H9 (cell line): ENCODE measurements at regions not wholly inside any gene's neighbourhood (a gene's known extent, or its start where the extent isn't known, plus 50 kb on each side); places are given as distances from the start of the nearest gene placed in this dataset.

ENCODE experiments used
- DNase-seq: peaks from one replicate; pipeline ENCODE4 v3.0.0-alpha.2; 2017
- H2AFZ ChIP-seq: one replicate; pipeline ENCODE4 v1.6.1; 2013; ENCODE audit warnings: mild to moderate bottlenecking, low read length, control low read depth, moderate library complexity
- H2AK5ac ChIP-seq: 2 replicates; pipeline ENCODE4 v1.6.1; 2013; ENCODE audit warnings: low read length, control low read depth, mixed read lengths; ENCODE audit not compliant: insufficient read length
- H2BK120ac ChIP-seq: one replicate; pipeline ENCODE4 v1.6.1; 2013; ENCODE audit warnings: low read depth, mild to moderate bottlenecking, low read length, control low read depth, inconsistent platforms; ENCODE audit not compliant: poor library complexity, severe bottlenecking
- H2BK12ac ChIP-seq: 2 replicates; pipeline ENCODE4 v1.6.1; 2013; ENCODE audit warnings: low read length, control low read depth, mixed read lengths, low read depth; ENCODE audit not compliant: insufficient read length
- H2BK15ac ChIP-seq: 2 replicates; pipeline ENCODE4 v1.6.1; 2013; ENCODE audit warnings: low read depth, low read length, control low read depth
- H2BK20ac ChIP-seq: one replicate; pipeline ENCODE4 v1.6.1; 2013; ENCODE audit warnings: low read depth, mild to moderate bottlenecking, low read length, control low read depth, inconsistent platforms; ENCODE audit not compliant: poor library complexity, severe bottlenecking
- H2BK5ac ChIP-seq: 2 replicates; pipeline ENCODE4 v1.6.1; 2013; ENCODE audit warnings: low read length, control low read depth, mixed read lengths; ENCODE audit not compliant: insufficient read length
- H3K14ac ChIP-seq: 2 replicates; pipeline ENCODE4 v1.6.1; 2013; ENCODE audit warnings: low read length, control low read depth; ENCODE audit not compliant: insufficient read depth
- H3K18ac ChIP-seq: 2 replicates; pipeline ENCODE4 v1.6.1; 2013; ENCODE audit warnings: low read depth, mild to moderate bottlenecking, mixed read lengths, low read length, control low read depth; ENCODE audit not compliant: insufficient read length
- H3K23ac ChIP-seq: 2 replicates; pipeline ENCODE4 v1.6.1; 2013; ENCODE audit warnings: low read length, control low read depth, mixed read lengths, low read depth; ENCODE audit not compliant: insufficient read length
- H3K23me2 ChIP-seq: 2 replicates; pipeline ENCODE4 v1.6.1; 2013; ENCODE audit warnings: low read depth, mild to moderate bottlenecking, mixed read lengths, low read length, control low read depth; ENCODE audit not compliant: insufficient read length, poor library complexity, severe bottlenecking
- H3K27ac ChIP-seq: 2 replicates; pipeline ENCODE4 v1.5.1; 2013; ENCODE audit warnings: low read length, control low read depth, mixed read lengths, low read depth; ENCODE audit not compliant: insufficient read length
- H3K27me3 ChIP-seq: 2 replicates; pipeline ENCODE4 v1.6.1; 2013; ENCODE audit warnings: low read length, control low read depth, inconsistent platforms; ENCODE audit not compliant: insufficient read depth
- H3K4ac ChIP-seq: 2 replicates; pipeline ENCODE4 v1.6.1; 2013; ENCODE audit warnings: low read depth, mild to moderate bottlenecking, control low read depth, inconsistent platforms, low read length, moderate library complexity
- H3K4me1 ChIP-seq: 2 replicates; pipeline ENCODE4 v1.6.1; 2013; ENCODE audit warnings: low read length, control low read depth, inconsistent platforms; ENCODE audit not compliant: insufficient read depth
- H3K4me2 ChIP-seq: 2 replicates; pipeline ENCODE4 v1.6.1; 2013; ENCODE audit warnings: low read length, control low read depth, mixed read lengths; ENCODE audit not compliant: insufficient read length, insufficient read depth
- H3K56ac ChIP-seq: 2 replicates; pipeline ENCODE4 v1.6.1; 2013; ENCODE audit warnings: low read depth, mild to moderate bottlenecking, mixed read lengths, low read length, control low read depth; ENCODE audit not compliant: insufficient read length
- H3K79me1 ChIP-seq: 2 replicates; pipeline ENCODE4 v1.6.1; 2013; ENCODE audit warnings: low read depth, mild to moderate bottlenecking, moderate library complexity, low read length, control low read depth, inconsistent platforms; ENCODE audit not compliant: insufficient read depth, poor library complexity, severe bottlenecking
- H3K79me2 ChIP-seq: 2 replicates; pipeline ENCODE4 v1.6.1; 2013; ENCODE audit warnings: low read length, control low read depth, inconsistent platforms; ENCODE audit not compliant: insufficient read depth
- H3K9ac ChIP-seq: 2 replicates; pipeline ENCODE4 v1.6.1; 2013; ENCODE audit warnings: low read length, control low read depth, mixed read lengths; ENCODE audit not compliant: insufficient read length; ENCODE audit errors: extremely low read depth
- H3K9me3 ChIP-seq: one replicate; pipeline ENCODE4 v1.6.1; 2013; ENCODE audit warnings: low read depth, low read length, inconsistent platforms; ENCODE audit not compliant: control insufficient read depth
- H3T11ph ChIP-seq: one replicate; pipeline ENCODE4 v1.6.1; 2013; ENCODE audit warnings: mild to moderate bottlenecking, low read length, control low read depth, inconsistent platforms
- H4K20me1 ChIP-seq: one replicate; pipeline ENCODE4 v1.6.1; 2013; ENCODE audit not compliant: control insufficient read depth, insufficient read length, insufficient read depth
- H4K5ac ChIP-seq: 2 replicates; pipeline ENCODE4 v1.6.1; 2013; ENCODE audit warnings: low read depth, mild to moderate bottlenecking, mixed read lengths, low read length, control low read depth; ENCODE audit not compliant: insufficient read length
- H4K8ac ChIP-seq: replicated peaks from 2 replicates; pipeline ENCODE4 v1.6.1; 2013; ENCODE audit warnings: low read length, control low read depth, mixed read lengths, low read depth; ENCODE audit not compliant: insufficient read length
- H4K91ac ChIP-seq: 2 replicates; pipeline ENCODE4 v1.6.1; 2013; ENCODE audit warnings: low read depth, mild to moderate bottlenecking, moderate library complexity, mixed read lengths, low read length, control low read depth; ENCODE audit not compliant: insufficient read length
- H3K27ac Mint-ChIP-seq, 3 experiments: 2 replicates in 2 of 3; 3 replicates in 1 of 3; pipeline ENCODE4 v1.8.0; 2020 to 2021; ENCODE audit warnings: mixed read lengths in 3 of 3, mild to moderate bottlenecking in 1 of 3, moderate library complexity in 1 of 3
- H3K27me3 Mint-ChIP-seq: 2 replicates; pipeline ENCODE4 v1.8.0; 2021; ENCODE audit warnings: low read depth, mild to moderate bottlenecking, moderate library complexity, mixed read lengths
- H3K36me3 Mint-ChIP-seq, 3 experiments: 2 replicates in 2 of 3; 3 replicates in 1 of 3; pipeline ENCODE4 v1.8.0; 2020 to 2021; ENCODE audit warnings: low read depth in 3 of 3, mixed read lengths in 3 of 3; ENCODE audit not compliant: insufficient read depth in 1 of 3
- H3K4me1 Mint-ChIP-seq, 2 experiments: 2 replicates each; pipeline ENCODE4 v1.8.0; 2020; ENCODE audit warnings: mixed read lengths in 2 of 2
- H3K4me3 Mint-ChIP-seq, 2 experiments: 2 replicates in 1 of 2; 3 replicates in 1 of 2; pipeline ENCODE4 v1.8.0; 2020 to 2021; ENCODE audit warnings: mild to moderate bottlenecking in 2 of 2, mixed read lengths in 2 of 2, moderate library complexity in 1 of 2
- H3K9me3 Mint-ChIP-seq, 2 experiments: 2 replicates in 1 of 2; 3 replicates in 1 of 2; pipeline ENCODE4 v1.8.0; 2020; ENCODE audit warnings: mild to moderate bottlenecking in 2 of 2, mixed read lengths in 2 of 2, moderate library complexity in 1 of 2
- WGBS: extraction: QIAGEN DNeasy Blood & Tissue Kit; methylation state at CpG from one replicate; pipeline ENCODE4 v1.1.7; 2013; ENCODE audit warnings: missing lambda C conversion rate, low lambda C conversion rate, mixed read lengths; ENCODE audit not compliant: insufficient read length; ENCODE audit errors: extremely low coverage; 5-methylcytosine and 5-hydroxymethylcytosine counted together
- TF ChIP-seq, protein P1 (sequence below): fragments of 200-600 bp; sonication (generic); conservative IDR thresholded peaks from 3 replicates; pipeline ENCODE4 v1.8.0; 2021; ENCODE audit warnings: antibody characterized with exemption, mild to moderate bottlenecking

DNA sequence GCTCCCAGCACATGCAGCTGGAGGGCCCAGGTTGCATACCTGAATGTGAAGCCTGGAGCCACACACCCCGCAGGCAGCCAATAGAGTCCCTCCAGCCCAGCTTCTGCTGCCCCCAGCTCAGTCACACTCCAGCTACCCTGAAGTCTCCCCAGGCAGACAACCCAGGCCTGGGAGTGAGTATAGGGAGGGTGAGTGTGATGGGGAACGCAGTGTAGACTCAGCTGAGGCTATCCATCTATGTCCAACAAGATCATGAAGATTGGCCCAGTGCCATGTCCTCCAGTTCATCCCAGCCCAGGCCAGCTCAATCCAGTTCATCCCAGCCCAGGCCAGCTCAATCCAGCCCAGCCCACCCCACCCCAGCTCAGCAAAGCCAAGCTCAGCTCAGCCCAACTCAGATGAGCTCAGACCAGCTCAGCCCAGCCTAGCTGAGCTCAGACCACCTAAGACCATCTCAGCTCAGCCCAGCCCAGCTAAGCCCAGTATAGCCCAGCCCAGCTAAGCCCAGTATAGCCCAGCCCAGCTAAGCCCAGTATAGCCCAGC is 330.4 kb downstream of the TMEM121 start:
- no peak overlapping the region for H3K27ac Mint-ChIP-seq
- no peak overlapping the region for H2BK120ac ChIP-seq
- H3K4me1 Mint-ChIP-seq, result no peaks in the 10 kb centered on the region
- no peaks in the 10 kb centered on the region for H3K4me1 ChIP-seq
- H2AK5ac ChIP-seq, result no peak overlapping the region
- no peak overlapping the region for H2BK20ac ChIP-seq
- H3K9me3 Mint-ChIP-seq, result peaks cover 86 to 99% of the 10 kb centered on the region in 2 experiments
- H3K9ac ChIP-seq, result no peak overlapping the region
- no peak overlapping the region for H2AFZ ChIP-seq
- H4K8ac ChIP-seq, result no peak overlapping the region
- peaks cover 5% of the 10 kb centered on the region for H3K27me3 Mint-ChIP-seq
- H3K14ac ChIP-seq, result no peak overlapping the region
- DNase-seq, result no peak
- H3K79me2 ChIP-seq, result no peaks in the 10 kb centered on the region
- no peak overlapping the region for H3K18ac ChIP-seq
- H2BK12ac ChIP-seq, result no peak overlapping the region
- H3K9me3 ChIP-seq, result peaks cover 97% of the 10 kb centered on the region
- no peak overlapping the region for H3K27ac ChIP-seq
- no peak overlapping the region for H2BK15ac ChIP-seq
- H3K23me2 ChIP-seq, result no peaks in the 10 kb centered on the region
- no peak overlapping the region for H4K5ac ChIP-seq
- H3K27me3 ChIP-seq, result no peaks in the 10 kb centered on the region
- H3K4me3 Mint-ChIP-seq, result no peak overlapping the region
- TF ChIP-seq, protein P1, sequence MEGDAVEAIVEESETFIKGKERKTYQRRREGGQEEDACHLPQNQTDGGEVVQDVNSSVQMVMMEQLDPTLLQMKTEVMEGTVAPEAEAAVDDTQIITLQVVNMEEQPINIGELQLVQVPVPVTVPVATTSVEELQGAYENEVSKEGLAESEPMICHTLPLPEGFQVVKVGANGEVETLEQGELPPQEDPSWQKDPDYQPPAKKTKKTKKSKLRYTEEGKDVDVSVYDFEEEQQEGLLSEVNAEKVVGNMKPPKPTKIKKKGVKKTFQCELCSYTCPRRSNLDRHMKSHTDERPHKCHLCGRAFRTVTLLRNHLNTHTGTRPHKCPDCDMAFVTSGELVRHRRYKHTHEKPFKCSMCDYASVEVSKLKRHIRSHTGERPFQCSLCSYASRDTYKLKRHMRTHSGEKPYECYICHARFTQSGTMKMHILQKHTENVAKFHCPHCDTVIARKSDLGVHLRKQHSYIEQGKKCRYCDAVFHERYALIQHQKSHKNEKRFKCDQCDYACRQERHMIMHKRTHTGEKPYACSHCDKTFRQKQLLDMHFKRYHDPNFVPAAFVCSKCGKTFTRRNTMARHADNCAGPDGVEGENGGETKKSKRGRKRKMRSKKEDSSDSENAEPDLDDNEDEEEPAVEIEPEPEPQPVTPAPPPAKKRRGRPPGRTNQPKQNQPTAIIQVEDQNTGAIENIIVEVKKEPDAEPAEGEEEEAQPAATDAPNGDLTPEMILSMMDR, result no peak
- no peak overlapping the region for H3T11ph ChIP-seq
- peaks cover 15 to 21% (median 18%) of the 10 kb centered on the region in 3 experiments; a peak in 6 of 7 replicates for H3K36me3 Mint-ChIP-seq
- H2BK5ac ChIP-seq, result no peak overlapping the region
- H3K4me2 ChIP-seq, result no peak overlapping the region
- H3K23ac ChIP-seq, result no peak overlapping the region
- no peak overlapping the region for H3K56ac ChIP-seq
- no peaks in the 10 kb centered on the region for H3K79me1 ChIP-seq
- H4K20me1 ChIP-seq, result no peaks in the 10 kb centered on the region
- no peak overlapping the region for H3K4ac ChIP-seq
- WGBS, result no CpG with 5 or more reads among the region's 2 CpGs
- H4K91ac ChIP-seq, result no peak overlapping the region
